Mesenchymal stem cell (in vitro differentiated cells and primary cell): ENCODE measurements at regions not wholly inside any gene's neighbourhood (a gene's known extent, or its start where the extent isn't known, plus 50 kb on each side); places are given as distances from the start of the nearest gene placed in this dataset.
A peak's percentile ranks its signal among the peaks of the same experiment; 100 is the strongest.

Experiments
- DNase-seq: peaks from one replicate; pipeline ENCODE4 v3.0.0-alpha.2; 2013
- H2AFZ ChIP-seq: one replicate; pipeline ENCODE4 v1.6.1; 2013; ENCODE audit warnings: low read depth, mild to moderate bottlenecking, control low read depth, inconsistent platforms, low read length, moderate library complexity
- H2AK5ac ChIP-seq: 2 replicates; pipeline ENCODE4 v1.6.1; 2013; ENCODE audit warnings: low read length, moderate library complexity, mild to moderate bottlenecking, inconsistent platforms; ENCODE audit not compliant: severe bottlenecking
- H2BK120ac ChIP-seq: one replicate; pipeline ENCODE4 v1.6.1; 2013; ENCODE audit warnings: low read depth, mild to moderate bottlenecking, inconsistent platforms, low read length, moderate library complexity
- H2BK12ac ChIP-seq, 2 experiments: one replicate each; pipeline ENCODE4 v1.6.1; 2013; ENCODE audit warnings: inconsistent platforms in 2 of 2, low read length in 2 of 2, mild to moderate bottlenecking in 2 of 2, moderate library complexity in 2 of 2, control low read depth in 1 of 2
- H2BK15ac ChIP-seq: one replicate; pipeline ENCODE4 v1.6.1; 2013; ENCODE audit warnings: mild to moderate bottlenecking, low read depth, inconsistent platforms; ENCODE audit not compliant: poor library complexity, severe bottlenecking
- H2BK5ac ChIP-seq: 2 replicates; pipeline ENCODE4 v1.6.1; 2013; ENCODE audit warnings: low read depth, mild to moderate bottlenecking, low read length, control low read depth, inconsistent platforms; ENCODE audit not compliant: poor library complexity, severe bottlenecking
- H3K14ac ChIP-seq, 2 experiments: one replicate each; pipeline ENCODE4 v1.6.1; 2013; ENCODE audit warnings: inconsistent platforms in 2 of 2, low read length in 2 of 2, control low read depth in 1 of 2, mild to moderate bottlenecking in 1 of 2, moderate library complexity in 1 of 2
- H3K18ac ChIP-seq, 2 experiments: one replicate each; pipeline ENCODE4 v1.6.1; 2013; ENCODE audit warnings: inconsistent platforms in 2 of 2, low read length in 2 of 2, control low read depth in 1 of 2, low read depth in 1 of 2, mild to moderate bottlenecking in 1 of 2
- H3K23ac ChIP-seq, 2 experiments: one replicate each; pipeline ENCODE4 v1.6.1; 2013; ENCODE audit warnings: inconsistent platforms in 2 of 2, low read length in 2 of 2, mild to moderate bottlenecking in 2 of 2, moderate library complexity in 2 of 2, control low read depth in 1 of 2
- H3K27ac ChIP-seq: 2 replicates; pipeline ENCODE4 v1.5.1; 2013; ENCODE audit warnings: mild to moderate bottlenecking, moderate library complexity, low read length, control low read depth, inconsistent platforms; ENCODE audit not compliant: poor library complexity, severe bottlenecking
- H3K27me3 ChIP-seq, 2 experiments: 2 replicates each; pipeline versions ENCODE4 v1.6.1 to v1.7.0; 2013; ENCODE audit warnings: low read length in 2 of 2, mild to moderate bottlenecking in 2 of 2, moderate library complexity in 2 of 2, control low read depth in 1 of 2, inconsistent platforms in 1 of 2; ENCODE audit not compliant: control insufficient read depth in 1 of 2, insufficient read depth in 1 of 2
- H3K36me3 ChIP-seq, 2 experiments: 2 replicates each; pipeline versions ENCODE4 v1.6.1 to v1.7.0; 2013; ENCODE audit warnings: low read length in 2 of 2, control low read depth in 1 of 2, inconsistent platforms in 1 of 2, low read depth in 1 of 2, mild to moderate bottlenecking in 1 of 2; ENCODE audit not compliant: insufficient read depth in 2 of 2, control insufficient read depth in 1 of 2
- H3K4ac ChIP-seq, 2 experiments: one replicate each; pipeline ENCODE4 v1.6.1; 2013; ENCODE audit warnings: inconsistent platforms in 2 of 2, low read length in 2 of 2, mild to moderate bottlenecking in 2 of 2, moderate library complexity in 2 of 2, control low read depth in 1 of 2, low read depth in 1 of 2
- H3K4me1 ChIP-seq: 2 replicates; pipeline ENCODE4 v1.6.1; 2013; ENCODE audit warnings: low read depth, low read length, control low read depth; ENCODE audit not compliant: control insufficient read depth, insufficient read depth
- H3K4me2 ChIP-seq: 2 replicates; pipeline ENCODE4 v1.6.1; 2013; ENCODE audit warnings: low read length, mild to moderate bottlenecking, inconsistent platforms; ENCODE audit not compliant: poor library complexity, severe bottlenecking
- H3K4me3 ChIP-seq, 2 experiments: 2 replicates each; pipeline versions ENCODE4 v1.5.1 to v1.7.0; 2013; ENCODE audit warnings: low read length in 2 of 2, mild to moderate bottlenecking in 2 of 2, control low read depth in 1 of 2, low read depth in 1 of 2; ENCODE audit not compliant: insufficient read depth in 1 of 2
- H3K79me1 ChIP-seq: replicated peaks from 2 replicates; pipeline ENCODE4 v1.6.1; 2013; ENCODE audit warnings: mild to moderate bottlenecking, control low read depth, low read length, inconsistent platforms; ENCODE audit not compliant: poor library complexity, severe bottlenecking
- H3K9ac ChIP-seq: 2 replicates; pipeline ENCODE4 v1.7.0; 2013; ENCODE audit warnings: mild to moderate bottlenecking, low read length, moderate library complexity
- H3K9me3 ChIP-seq: 2 replicates; pipeline ENCODE4 v1.7.0; 2013; ENCODE audit warnings: mild to moderate bottlenecking, low read length; ENCODE audit not compliant: control insufficient read depth
- H4K8ac ChIP-seq: one replicate; pipeline ENCODE4 v1.6.1; 2013; ENCODE audit warnings: inconsistent platforms, mild to moderate bottlenecking, low read length, moderate library complexity
- H4K91ac ChIP-seq: one replicate; pipeline ENCODE4 v1.6.1; 2013; ENCODE audit warnings: mild to moderate bottlenecking, low read length, inconsistent platforms
- WGBS: methylation state at CpG from one replicate; pipeline ENCODE4 v1.1.7; 2013; ENCODE audit warnings: mixed read lengths; 5-methylcytosine and 5-hydroxymethylcytosine counted together

DNA sequence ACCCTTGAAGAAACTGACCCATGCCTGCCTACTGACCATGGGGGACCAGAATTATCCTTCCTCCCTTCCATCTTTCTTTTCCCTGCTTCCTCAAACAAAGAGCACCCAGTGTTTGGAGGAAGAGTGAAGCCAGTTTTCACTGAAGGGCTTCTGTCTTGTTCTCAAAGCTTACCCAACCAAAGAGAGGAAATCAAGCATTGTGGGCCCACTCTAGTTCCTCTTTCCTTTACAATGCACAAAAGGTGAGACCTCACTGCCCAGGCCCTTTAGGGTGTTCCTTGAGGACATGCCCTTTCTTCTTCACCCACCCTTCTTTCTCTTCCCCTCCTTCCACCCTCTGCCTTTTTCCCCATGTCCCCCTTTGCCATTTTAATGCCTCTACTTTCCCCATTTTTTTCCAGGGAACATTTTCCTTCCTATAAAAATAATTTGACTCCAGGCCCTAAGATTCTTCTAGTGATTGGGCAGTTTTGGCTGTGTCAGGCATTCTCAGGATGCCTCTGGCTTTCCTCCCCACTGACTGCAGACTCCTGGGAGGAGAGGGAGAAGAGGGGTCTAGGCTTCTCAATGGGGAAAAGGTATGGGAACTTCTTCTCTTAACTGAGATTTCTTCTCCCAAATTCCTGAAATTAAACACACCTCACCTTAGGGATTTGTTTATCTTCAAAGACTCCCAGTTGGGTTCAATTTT is 126.6 kb upstream of the RMDN2 start:
- Histone ChIP-seq H3K9ac (no peak overlapping the region), H4K91ac (no peak overlapping the region), H3K79me1 (no peaks in the 10 kb centered on the region), H4K8ac (no peak overlapping the region), H3K27me3 (no peaks in the 10 kb centered on the region), H2BK15ac (no peak overlapping the region), H2AK5ac (peak overlapping the region; percentile 57), H3K18ac (peak overlapping the region; percentile 0 to 61), H3K4me3 (no peak overlapping the region), H3K36me3 (no peaks in the 10 kb centered on the region), H3K4me2 (no peak overlapping the region), H3K23ac (no peak overlapping the region), H3K9me3 (no peaks in the 10 kb centered on the region), H2BK120ac (no peak overlapping the region), H3K4me1 (peaks cover 8% of the 10 kb centered on the region), H3K27ac (no peak overlapping the region), H2BK12ac (peak overlapping the region in 1 of 2 experiments; percentile 70), H2AFZ (no peak overlapping the region), H2BK5ac (no peak overlapping the region), H3K14ac (no peak overlapping the region), H3K4ac (no peak overlapping the region)
- no peak for DNase-seq

DNA sequence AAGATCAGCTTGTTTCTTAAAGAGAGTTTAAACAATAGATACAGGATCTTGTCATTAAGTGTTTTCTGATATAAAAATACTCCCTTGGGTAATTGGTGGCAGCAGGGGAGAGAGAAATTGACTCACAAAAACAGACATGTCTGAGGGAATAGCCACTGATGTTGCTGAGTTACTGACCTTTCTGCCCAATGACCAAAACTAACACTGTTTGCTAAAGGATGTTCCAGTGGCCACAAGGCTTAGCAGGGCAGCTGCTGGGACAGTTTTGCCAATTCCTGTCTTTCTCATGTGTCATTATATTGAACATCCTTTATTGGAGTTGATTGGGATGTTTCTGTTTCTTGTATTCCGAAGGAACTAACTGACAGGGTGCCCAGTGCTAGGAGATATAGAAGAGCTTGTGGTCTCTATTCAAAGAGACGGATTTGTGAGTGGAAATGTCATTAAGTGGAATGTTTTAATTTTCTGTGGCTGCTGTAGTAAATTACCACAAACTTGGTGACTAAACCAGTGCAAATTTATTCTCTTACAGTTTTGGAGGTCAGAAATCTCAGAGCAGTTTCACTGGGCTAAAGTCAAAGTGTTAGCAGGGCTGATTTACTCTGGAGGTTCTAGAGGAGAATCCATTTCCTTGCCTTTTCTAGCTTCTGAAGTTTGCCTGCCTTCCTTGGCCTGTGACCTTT is 124.8 kb upstream of the RMDN2 start:
- peak overlapping the region; percentile 60 for H3K4ac ChIP-seq
- no peak overlapping the region for H2BK120ac ChIP-seq
- H3K4me1 ChIP-seq = peaks cover 8% of the 10 kb centered on the region
- H3K4me2 ChIP-seq = no peak overlapping the region
- no peak for DNase-seq
- H2BK5ac ChIP-seq = no peak overlapping the region
- no peak overlapping the region for H3K4me3 ChIP-seq
- H3K9me3 ChIP-seq = no peaks in the 10 kb centered on the region
- no peaks in the 10 kb centered on the region for H3K27me3 ChIP-seq
- peak overlapping the region; percentile 74 for H2BK15ac ChIP-seq
- H3K18ac ChIP-seq = peak overlapping the region in 1 of 2 experiments; percentile 28
- peak overlapping the region; percentile 47 for H4K8ac ChIP-seq
- 72% methylated on average over 2 of the region's 2 CpGs for WGBS
- H3K36me3 ChIP-seq = no peaks in the 10 kb centered on the region
- peak overlapping the region; percentile 49 to 70 for H2BK12ac ChIP-seq
- H2AFZ ChIP-seq = no peak overlapping the region
- H3K23ac ChIP-seq = no peak overlapping the region
- H3K9ac ChIP-seq = no peak overlapping the region
- H3K14ac ChIP-seq = no peak overlapping the region
- peak overlapping the region; percentile 98 for H2AK5ac ChIP-seq
- no peak overlapping the region for H3K27ac ChIP-seq
- no peaks in the 10 kb centered on the region for H3K79me1 ChIP-seq
- peak overlapping the region; percentile 82 for H4K91ac ChIP-seq

DNA sequence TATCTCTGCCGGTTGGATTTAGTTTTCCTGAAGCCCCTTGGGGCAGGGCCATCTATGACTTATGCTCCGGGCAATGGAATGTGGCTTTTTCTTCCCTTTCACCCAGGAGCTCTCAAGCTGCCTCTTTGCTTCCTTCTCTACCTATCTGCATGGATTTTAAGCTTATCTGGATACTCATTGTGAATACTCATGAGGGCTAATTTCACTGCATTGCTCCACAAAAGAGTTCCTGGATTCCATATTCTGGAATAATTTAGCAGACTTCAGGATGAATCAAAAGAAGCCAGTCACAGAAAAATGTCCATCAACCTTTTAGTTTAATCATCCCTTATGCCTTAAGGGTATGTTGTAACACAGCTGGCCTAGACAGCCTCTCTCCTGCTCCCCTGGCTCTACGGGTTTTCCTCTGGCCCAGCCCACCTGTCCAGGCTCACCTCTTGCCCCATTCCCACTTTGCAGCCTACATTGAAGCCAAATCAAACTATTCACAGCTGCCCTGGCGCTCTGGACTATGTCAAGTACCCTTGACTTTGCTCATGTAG is 122.8 kb upstream of the RMDN2 start:
- Histone ChIP-seq H2BK12ac (peak overlapping the region; percentile 93 to 100), H2BK5ac (peak overlapping the region; percentile 11), H2AK5ac (peak overlapping the region; percentile 100), H4K91ac (peak overlapping the region; percentile 99), H4K8ac (peak overlapping the region; percentile 95), H3K4me1 (peaks cover 7% of the 10 kb centered on the region), H3K27ac (peak overlapping the region; percentile 94), H3K9ac (no peak overlapping the region), H3K79me1 (no peaks in the 10 kb centered on the region), H3K18ac (peak overlapping the region; percentile 95 to 99), H3K27me3 (no peaks in the 10 kb centered on the region), H3K14ac (peak overlapping the region in 1 of 2 experiments; percentile 87), H3K36me3 (no peaks in the 10 kb centered on the region), H3K23ac (no peak overlapping the region), H3K4ac (peak overlapping the region; percentile 97 to 100), H3K4me3 (no peak overlapping the region), H3K4me2 (no peak overlapping the region), H2AFZ (no peak overlapping the region), H3K9me3 (no peaks in the 10 kb centered on the region), H2BK120ac (peak overlapping the region; percentile 98), H2BK15ac (no peak overlapping the region)
- no peak for DNase-seq
- 11% methylated on average over 4 of the region's 4 CpGs for WGBS

DNA sequence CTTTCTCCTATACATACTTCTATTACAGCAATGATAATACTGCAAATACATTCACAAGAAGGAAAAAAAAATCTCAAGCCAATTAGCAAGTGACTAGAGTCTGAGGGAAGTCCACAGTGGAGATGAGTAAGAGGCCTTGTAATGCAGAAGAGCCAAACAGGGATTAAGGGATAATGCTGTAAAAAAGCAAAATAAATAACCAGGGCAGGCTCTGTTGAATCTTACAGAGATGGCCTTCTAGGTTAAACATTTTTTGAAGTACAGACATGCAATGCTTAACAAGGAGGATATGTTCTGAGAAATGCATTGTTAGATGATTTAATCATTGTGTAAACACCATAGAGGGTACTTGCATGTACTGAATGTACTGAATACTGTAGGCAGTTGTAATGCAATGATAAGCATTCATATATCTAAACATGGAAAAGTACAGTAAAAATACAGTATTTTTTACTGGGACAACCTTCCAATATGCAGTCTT is 122.1 kb upstream of the RMDN2 start:
- Histone ChIP-seq H3K36me3 (no peaks in the 10 kb centered on the region), H2AFZ (no peak overlapping the region), H3K23ac (no peak overlapping the region), H2BK120ac (no peak overlapping the region), H3K4me2 (no peak overlapping the region), H2BK12ac (no peak overlapping the region), H3K14ac (no peak overlapping the region), H3K9ac (no peak overlapping the region), H3K79me1 (no peaks in the 10 kb centered on the region), H3K4ac (no peak overlapping the region), H2BK15ac (no peak overlapping the region), H3K4me1 (peaks cover 6% of the 10 kb centered on the region), H4K91ac (no peak overlapping the region), H3K18ac (no peak overlapping the region), H4K8ac (no peak overlapping the region), H3K27me3 (no peaks in the 10 kb centered on the region), H2AK5ac (no peak overlapping the region), H3K9me3 (no peaks in the 10 kb centered on the region), H3K4me3 (no peak overlapping the region), H2BK5ac (peak overlapping the region; percentile 11), H3K27ac (peak overlapping the region; percentile 94)
- DNase-seq = peak; percentile 95
